ENCODE measurements at regions not wholly inside any gene's neighbourhood (a gene's known extent, or its start where the extent isn't known, plus 50 kb on each side); places are given as distances from the start of the nearest gene placed in this dataset.

DNA sequence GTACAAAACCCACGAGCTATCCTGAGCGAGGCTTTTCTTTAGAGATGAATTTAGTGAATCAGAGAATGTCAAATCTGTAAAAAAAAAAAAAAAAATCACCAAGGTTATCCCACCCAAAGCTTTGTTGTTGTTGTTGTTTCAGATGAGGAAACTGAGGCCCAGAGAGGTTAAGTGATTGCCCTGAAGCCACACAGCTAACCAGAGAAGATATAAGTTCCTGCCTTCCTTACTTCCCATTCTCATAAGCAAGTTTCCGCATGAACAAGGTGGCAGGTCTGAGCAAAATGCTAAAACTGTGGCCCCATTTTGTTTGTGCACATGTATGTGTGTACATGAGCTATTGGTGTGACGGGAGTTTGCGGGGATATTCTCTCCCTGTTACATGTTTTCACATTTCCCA lies 352.1 kb upstream of the ZFHX3 start:
- no peak for TF ChIP-seq CTCF (IDR thresholded peaks at IDR 0.05)
- TF ChIP-seq POLR2A (IDR thresholded peaks at IDR 0.05) = no peak
